Esophagus squamous epithelium (tissue), 4 donors: ENCODE measurements at regions not wholly inside any gene's neighbourhood (a gene's known extent, or its start where the extent isn't known, plus 50 kb on each side); places are given as distances from the start of the nearest gene placed in this dataset.

Source experiments
- CTCF ChIP-seq, 6 experiments: fragments of 450-650 bp in 4 of 6; fragments of 200-600 bp in 2 of 6; sonication (generic) in 2 of 6; IDR thresholded peaks; one replicate each; pipeline ENCODE4 v1.5.1; 2016 to 2019; ENCODE audit warnings: antibody characterized with exemption in 6 of 6, mild to moderate bottlenecking in 4 of 6, moderate library complexity in 4 of 6
- POLR2A ChIP-seq, 4 donors: fragments of 450-650 bp; IDR thresholded peaks; one replicate each; pipeline ENCODE4 v1.6.1; 2017; ENCODE audit warnings: antibody characterized with exemption in 4 of 4, mild to moderate bottlenecking in 4 of 4, moderate library complexity in 3 of 4

- TF ChIP-seq CTCF (IDR thresholded peaks at IDR 0.05) = no peak
- TF ChIP-seq POLR2A (IDR thresholded peaks at IDR 0.05) = no peak
Observed at GRCh38 chr12:93297032-93297431, 80.7 kb upstream of the NUDT4 start.
